Transverse colon (tissue), 3 donors: ENCODE measurements at regions not wholly inside any gene's neighbourhood (a gene's known extent, or its start where the extent isn't known, plus 50 kb on each side); places are given as distances from the start of the nearest gene placed in this dataset.

Experiments used
- CTCF ChIP-seq, 5 experiments: fragments of 200-600 bp in 3 of 5; fragments of 450-650 bp in 2 of 5; sonication (generic) in 3 of 5; IDR thresholded peaks; 1 replicate in 2 of 5; 2 replicates in 3 of 5; pipeline ENCODE4 v1.5.1; 2016 to 2017; ENCODE audit warnings: antibody characterized with exemption in 5 of 5, inconsistent platforms in 3 of 5, mild to moderate bottlenecking in 2 of 5, moderate library complexity in 1 of 5
- EP300 ChIP-seq: sonication (generic); formaldehyde crosslinking; IDR thresholded peaks from one replicate; pipeline ENCODE4 v1.6.1; 2017; ENCODE audit warnings: antibody characterized with exemption, low read depth
- POLR2A ChIP-seq: fragments of 450-650 bp; IDR thresholded peaks from one replicate; pipeline ENCODE4 v1.6.1; 2016; ENCODE audit warnings: antibody characterized with exemption, mild to moderate bottlenecking, moderate library complexity

- TF ChIP-seq EP300 (no peak), POLR2A (no peak), CTCF (IDR thresholded peaks at IDR 0.05) (no peak)
Measured at GRCh38 chr12:72986963-72987362, 714.8 kb downstream of the TRHDE start.
